ENCODE measurements at regions not wholly inside any gene's neighbourhood (a gene's known extent, or its start where the extent isn't known, plus 50 kb on each side); places are given as distances from the start of the nearest gene placed in this dataset.
"Not testable (repeated sequence)": the region's sequence is repeated elsewhere in the genome, so short reads cannot be mapped to it uniquely, and the experiment has no call there.

DNA sequence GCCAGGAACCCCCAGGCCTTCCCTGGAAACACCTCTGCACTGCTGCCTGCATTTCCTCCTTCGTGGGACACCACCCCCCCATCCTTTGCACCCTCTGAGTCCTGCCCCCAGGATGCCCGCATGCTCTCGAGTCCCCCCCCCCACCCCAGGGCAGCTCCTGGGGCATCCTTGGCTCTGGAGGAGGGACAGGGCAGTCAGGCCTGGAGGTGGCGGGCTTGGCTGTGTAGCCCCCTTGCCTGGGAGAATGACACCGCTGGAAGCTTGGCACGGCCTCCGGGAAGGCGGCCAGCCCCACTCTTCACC is 98.9 kb upstream of the GSE1 start:
- no peak for DNase-seq (ENCODE audit: low spot score)

DNA sequence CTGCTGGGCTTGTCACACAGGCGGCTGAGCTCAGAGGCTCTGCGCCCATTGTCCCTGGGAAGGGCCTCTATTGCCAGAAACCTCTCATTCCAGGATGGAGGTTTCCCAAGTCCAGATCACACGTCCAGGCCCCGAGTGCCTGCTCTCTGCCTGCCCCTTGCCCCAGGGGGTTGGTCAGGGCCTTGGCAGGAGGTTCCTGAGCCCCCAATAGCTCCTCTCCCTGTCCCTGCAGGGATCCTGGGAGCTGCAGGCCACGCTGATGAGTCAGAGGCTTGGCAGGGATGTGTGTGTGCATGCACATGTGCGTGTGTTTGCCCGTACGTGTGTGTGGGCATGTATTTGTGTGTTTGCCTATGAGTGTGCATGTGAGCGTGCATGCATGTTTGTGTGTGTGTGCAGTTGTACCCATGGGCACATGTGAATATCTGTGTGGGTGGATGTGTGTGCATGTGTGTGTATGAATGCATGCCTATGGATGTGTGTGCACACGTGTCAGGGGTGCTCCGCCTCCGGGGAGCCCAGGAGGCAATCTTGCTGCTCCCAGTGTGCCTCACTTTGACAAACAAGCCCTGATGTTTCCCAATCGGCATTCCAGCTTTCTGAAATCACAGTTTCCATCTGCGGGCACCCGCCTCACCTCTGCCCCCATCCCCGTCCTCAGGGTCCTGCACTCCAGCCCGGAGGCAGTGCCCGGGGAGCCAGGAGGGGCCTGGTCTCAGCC is 98.4 kb upstream of the GSE1 start:
- DNase-seq (ENCODE audit: low spot score), result peak; percentile 83

DNA sequence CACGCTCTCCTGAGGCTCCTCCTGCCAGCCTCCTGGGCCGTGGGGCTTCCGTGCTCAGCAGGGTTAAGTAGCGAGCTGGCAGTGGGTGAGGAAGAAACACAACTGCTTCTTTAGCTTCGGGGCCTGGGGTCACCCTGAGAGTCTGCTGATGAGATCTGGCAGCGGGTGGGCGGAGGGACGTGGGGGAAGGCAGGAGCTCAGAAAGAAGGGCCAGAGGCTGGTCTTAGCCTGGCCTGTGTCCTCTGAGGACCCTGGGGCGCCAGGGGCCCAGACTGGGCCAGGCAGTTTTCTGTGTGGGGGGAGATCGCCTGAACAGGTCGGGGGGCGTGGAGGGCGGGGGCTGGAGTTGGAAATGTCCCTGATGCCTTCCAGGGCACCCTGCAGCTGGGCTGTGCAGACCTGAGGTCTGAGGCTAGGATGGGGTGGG is 97.8 kb upstream of the GSE1 start:
- DNase-seq (ENCODE audit: low spot score), result no peak

DNA sequence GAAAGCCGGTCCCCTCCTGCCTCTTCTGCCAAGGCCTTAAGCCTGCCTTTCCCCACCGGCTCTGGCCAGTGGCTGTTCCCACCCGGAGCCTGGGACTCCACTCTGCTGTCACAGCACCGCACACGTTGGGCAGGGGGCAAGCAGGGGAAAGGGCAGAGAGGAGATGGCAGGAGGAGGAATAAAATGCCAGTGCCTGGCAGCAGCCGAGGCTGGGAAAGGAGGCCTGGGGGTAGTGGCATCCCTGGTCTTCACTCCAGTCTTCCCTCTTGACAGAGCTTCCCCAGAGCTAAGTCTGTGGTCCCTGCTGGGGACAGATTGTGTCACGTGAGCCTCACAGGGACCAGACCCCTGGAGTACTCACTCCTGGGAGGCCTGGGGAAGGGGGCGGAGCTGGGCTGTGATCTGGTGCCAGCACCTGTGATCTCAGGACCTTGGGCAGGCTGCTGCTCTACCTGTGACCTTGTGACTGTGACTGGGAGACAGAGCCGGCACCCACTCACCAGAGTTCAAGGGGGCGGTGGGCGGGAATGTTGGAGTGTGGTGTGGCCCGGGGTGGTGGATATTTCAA is 97.2 kb upstream of the GSE1 start:
- DNase-seq (ENCODE audit: low spot score), result no peak

DNA sequence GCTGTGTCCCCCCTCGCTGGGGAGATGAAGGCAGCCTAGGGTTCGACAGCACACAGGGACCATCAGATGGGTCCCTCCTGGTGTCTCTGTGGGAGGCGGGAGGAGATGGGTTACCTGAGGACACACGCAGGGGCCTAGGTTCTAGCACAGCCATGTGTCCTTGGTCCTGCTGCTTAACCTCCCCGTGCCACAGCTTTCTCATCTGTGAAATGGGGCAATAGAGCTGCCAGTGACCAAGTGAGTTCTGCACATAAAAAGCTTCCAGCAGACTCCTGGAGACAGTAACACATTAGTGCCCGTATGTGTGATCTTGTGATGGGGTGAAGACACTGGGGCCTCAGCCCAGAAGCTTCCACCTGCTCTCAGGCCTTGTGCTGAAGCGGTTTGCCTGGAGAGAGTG is 96.0 kb upstream of the GSE1 start:
- DNase-seq (ENCODE audit: low spot score), result no peak

DNA sequence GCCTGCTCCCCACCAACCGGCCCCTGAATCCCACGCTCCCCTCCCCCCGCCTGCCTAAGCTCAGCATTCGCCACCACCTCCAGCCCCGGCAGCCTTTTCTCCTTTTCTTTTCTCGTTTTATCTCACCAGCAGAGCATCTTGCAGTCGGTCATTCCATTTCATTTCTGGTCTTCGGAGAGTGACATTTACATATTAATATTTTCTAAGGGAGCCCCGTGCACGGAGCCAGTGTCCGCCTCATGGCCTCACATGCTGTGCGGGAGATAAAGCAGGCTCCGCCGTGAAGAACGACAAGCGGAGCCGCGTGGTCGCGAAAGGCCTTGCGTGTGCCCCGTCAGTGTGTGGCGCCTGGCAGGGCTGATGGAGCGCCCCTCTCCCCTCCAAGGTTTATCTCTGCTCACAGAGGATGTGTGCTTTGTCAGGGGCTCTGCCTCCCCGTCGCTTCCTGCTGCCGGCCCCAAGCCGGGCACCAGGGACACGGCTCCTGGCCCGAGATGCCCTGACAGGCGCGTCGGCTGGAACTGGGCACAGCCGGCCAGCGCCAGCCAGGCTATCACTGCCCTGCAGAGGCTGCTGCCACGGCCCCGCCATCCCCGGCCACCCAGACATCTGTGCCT is 95.5 kb upstream of the GSE1 start:
- no peak for DNase-seq (ENCODE audit: low spot score)

DNA sequence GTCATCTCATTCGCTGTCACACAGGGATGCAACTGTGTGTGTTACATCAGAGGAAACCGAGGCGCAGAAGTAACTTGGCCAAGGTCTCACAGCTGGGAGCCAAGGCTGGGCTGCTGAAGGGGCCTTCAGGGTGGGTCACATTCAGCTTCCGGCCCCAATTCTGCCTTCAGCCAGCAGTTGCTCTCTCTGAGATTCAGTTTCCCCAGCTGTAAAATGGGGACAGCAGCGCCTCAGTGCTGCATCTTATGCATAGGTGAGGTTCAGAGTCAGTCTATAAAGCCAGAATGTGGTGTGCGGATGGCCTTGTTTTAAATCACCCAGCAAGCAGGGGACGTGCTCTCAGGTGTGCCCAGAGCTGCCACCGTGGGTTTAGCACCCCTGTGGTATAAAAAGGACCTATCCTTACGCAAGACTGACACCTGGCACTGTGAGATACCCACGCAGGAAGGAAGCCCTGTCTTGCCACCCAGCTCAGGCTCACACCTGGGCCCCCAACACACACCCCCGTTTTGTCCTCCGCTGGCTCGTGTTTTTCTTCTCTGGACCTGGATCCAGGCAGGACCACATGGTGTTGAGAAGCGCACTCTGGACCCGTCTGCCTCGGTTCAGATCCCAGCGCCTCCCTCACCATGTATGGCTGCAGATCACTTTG is 94.6 kb upstream of the GSE1 start:
- DNase-seq (ENCODE audit: low spot score), result no peak

DNA sequence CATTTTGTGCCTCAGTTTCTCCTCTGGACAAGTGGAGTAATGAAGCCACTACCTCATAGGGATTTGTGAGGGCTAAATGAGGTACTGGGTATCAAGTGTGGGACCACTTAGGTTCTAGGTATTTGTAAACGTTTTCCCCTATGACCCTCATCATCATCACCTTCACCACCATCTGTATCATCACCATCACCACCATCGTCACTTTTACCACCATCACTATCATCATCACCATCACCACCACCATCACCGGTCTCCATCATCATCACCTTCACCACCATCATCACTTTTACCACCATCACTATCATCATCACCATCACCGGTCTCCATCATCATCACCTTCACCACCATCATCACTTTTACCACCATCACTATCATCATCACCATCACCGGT is 94.1 kb upstream of the GSE1 start:
- not testable (repeated sequence) for DNase-seq (ENCODE audit: low spot score)

DNA sequence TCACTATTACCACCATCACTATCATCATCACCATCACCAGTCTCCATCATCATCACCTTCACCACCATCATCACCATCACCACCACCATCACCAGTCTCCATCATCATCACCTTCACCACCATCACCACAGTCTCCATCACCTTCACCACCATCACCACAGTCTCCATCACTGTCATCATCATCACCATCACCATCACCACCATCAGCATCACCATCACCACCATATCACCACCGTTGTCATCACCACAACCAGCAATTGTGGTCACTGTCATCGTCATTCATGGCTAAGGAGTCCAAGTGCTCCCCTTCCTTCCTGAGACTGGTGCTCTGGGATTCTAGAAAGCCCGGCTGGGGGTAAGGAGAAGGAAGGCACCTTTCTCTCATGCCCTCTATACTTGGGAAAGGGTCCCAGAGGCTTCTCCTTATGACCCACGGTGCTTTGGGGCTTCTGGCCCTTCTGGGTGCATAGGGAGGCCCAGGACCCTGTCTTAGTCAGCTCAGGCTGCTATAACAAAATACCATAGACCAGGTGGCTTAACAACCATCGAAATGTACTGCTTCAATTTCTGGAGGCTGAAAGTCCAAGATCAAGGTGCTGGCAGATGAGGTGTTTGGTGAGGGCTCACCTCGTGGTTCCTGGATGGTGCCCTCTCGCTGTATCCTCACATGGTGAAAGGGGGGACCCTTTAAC is 93.4 kb upstream of the GSE1 start:
- no peak for DNase-seq (ENCODE audit: low spot score)

DNA sequence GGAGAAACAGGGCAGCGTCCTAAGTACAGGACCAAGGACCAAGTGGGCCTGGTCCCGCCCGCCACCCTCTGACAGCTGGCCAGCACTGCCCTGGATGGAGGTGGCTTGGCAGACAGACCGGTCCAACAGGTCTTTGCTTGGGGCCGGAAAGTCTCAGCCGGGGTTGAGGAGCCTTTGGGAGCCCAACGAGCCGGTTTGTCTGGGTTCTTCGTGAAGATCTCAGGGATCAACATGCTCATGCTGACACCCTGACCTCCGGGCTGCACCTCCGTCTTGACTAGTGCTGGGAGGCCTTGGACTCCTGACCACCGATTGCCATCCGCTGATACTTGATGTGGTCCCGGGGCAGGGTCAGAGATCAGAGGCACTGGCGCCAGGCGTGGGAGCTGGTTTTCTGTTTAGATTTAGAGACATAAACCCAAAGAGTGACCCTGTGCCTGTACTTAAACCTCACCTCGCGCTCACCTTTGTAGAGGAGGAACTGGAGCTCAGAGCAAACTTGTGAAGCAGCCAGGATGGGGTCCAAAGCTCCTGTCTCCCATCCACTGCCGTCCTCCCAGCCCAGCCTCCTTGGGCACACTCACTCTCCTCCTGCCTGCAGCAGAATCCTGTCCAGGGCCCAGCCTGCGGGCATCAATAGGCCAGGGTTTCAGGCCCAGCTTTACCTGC is 92.1 kb upstream of the GSE1 start:
- DNase-seq (ENCODE audit: low spot score), result no peak

DNA sequence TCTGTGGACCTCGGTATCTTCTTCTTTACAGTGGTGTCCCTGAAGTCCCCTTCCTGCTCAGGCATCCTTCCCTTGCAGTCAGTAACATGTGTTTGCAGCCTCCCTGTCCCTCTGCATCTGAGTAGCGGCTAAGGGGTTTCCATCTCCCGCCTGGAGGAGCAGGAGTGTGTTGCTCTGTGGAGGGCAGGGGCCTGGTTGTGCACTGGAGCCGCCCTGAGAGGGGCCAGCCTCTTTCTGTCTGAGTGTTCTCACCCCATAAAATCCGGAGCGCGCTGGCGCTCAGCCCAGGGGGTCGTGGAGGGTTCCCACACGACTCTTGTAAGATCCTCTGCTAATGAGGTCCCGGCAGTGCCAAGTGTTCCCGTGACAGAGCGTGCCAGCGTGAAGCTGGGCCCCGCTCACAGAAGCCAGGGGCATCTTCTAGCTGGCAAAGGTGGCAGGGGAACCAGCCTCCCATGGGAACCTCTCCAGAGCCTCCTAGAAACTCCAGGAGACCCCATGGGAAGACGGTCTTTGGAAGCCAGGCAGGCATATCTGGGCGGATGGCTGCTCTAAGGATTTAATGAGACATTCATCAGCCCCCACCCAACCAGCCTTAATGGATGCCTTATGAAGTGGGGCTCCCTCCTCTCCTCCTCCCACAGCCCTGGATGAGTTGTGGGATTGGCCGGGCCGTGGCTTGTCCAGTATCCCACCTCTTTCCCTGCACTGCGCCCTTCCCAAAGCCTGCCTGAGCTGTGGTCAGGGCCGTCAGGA is 91.4 kb upstream of the GSE1 start:
- DNase-seq (ENCODE audit: low spot score), result no peak

DNA sequence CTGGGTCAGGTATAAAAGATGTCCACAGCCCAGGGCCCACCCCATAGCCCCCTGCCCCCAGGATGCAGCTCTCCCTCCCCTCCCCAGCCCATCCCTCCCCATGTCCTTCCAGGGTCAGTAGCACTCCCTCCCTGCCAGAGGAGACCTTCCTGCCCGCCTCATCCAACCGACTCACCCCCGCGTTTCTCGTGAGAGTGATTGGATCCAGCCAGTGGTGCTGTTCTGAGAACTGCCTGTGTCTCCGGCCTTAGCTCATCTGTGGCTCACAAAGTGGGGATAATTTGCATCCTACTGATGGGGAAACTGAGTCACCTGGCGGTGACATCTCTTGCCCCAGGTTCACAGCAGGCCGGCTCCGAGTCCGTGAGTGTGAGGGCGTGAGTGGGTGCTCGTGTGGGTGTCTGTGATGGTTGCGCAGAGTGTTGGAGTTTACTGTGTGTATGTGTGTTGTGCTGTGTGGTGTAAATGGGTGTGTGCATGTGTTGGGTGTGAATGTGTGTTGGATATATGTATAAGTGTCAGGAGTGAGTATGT is 90.7 kb upstream of the GSE1 start:
- no peak for DNase-seq (ENCODE audit: low spot score)

DNA sequence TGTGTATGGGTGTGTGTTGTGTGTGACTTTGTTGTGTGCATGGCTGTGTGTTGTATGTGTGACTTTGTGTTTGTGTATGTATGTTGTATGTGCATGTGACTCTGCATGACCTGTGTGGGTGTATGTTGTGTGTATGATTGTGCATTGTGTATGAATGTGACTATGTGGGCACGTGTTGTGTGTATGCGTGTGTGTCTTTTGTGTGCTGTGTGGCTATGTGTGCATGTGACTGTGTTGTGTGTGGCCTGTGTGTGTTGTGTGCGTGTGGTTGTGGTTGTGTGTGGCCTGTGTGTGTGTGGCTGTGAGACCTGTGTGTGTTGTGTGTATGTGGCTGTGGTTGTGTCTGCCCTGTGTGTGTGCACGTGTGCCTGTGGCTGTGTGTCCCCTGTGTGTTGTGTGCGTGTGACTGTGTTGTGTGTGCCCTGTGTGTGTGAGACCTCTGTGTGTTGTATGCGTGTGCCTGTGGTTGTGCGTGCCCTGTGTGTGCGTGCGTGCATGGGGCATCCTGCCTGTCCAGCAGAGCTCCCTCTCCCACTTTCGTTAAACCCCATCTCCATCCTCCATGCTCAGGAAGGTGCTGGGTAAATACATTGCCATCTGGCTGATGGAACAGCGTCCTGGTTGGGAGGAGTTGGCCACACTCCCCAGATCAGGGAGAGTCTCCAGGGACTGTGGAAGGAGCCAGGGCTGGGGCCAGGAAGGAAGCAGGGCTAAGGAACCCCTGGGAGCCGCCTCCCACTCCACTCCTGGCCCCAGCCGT is 90.1 kb upstream of the GSE1 start:
- peak; percentile 68 for DNase-seq (ENCODE audit: low spot score)

DNA sequence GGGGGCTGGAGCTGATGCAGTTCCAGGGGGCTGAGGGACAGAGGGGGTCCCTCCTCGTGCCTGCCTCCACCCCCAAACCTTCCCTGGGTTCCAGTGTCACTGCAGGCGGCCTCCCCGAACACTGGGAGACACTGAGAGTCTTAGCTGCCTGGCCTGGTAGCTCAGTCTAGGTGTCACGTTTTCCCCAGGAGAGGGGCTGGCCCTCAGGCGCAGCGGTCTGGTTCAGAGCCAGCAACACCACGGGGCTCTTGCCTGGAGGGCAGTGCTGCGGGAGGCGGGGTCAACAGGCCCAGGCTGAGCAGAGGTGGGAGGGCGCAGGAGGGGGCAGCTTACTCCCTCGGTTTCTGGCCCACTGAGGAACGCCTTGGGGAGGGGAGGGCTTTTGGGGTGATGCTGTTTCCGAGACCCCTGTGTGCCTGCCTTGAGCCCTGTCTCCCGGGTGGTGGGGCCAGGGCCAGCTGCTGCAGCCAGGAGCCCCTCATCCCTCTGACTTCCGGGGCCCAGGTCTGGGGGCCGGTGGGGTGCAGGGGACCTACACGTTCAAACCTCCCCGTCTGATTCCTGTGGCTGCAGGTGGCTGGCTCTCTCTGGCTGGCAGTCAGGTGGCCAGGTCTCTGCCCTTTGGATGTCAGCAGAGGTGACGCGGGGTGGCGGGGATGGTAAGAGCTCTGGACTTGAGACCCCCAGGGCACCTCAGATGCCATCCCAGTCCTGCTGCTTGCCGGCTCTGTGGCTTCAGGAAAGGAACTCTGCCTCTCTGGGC is 89.3 kb upstream of the GSE1 start:
- peak; percentile 78 for DNase-seq (ENCODE audit: low spot score)

DNA sequence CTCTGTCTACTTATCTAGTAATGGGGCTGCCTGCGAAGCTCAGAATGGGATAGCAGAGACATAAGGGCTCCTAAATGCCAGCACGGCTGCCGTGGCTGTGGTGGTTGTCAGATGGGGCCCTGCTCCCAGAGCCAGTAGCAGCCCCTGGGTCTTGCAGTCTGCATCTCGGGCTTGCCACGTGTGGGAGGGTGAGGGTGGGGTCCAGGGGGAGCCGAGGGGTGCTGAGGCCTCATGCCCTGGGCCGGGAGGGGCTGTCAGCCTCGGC is 88.8 kb upstream of the GSE1 start:
- no peak for DNase-seq (ENCODE audit: low spot score)

DNA sequence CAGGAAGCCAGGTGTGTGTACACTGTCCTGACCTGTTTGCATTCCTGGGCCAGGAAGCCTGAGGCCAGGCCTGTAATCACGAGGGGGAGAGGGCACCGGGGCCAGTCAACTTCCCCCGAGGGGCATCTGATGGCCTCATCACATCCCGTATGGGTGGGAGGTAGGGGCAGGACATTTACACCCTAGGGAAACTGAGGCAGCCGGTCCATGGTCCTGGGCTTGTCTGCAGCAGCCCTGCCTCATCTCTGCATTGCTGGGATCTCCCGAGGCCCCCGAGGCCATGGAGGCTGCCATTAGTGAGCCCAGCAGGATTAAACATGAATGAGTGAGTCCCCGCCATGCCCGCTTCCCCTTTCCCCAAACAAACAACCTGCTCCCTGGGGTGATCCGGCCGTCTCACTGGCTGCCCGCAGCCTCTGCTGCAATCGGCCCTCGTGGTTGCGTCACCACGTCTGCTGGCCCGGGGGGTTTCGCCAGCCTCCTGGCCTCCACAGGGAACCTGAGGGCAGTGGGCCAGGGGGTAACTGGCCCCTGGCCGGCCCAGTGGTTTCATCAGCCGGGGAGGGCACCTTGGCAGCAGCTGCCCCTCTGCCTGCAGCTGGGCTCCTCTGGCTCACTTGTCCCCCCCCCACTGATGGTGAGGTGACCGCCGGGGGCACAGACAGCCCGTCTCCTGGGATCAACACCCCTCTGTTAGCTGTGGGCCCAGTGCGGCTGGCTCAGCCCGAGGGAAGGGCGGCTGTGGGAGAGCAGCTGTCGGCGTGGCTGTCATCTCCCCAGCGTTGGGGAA is 88.3 kb upstream of the GSE1 start:
- DNase-seq (ENCODE audit: low spot score), result peak; percentile 49

DNA sequence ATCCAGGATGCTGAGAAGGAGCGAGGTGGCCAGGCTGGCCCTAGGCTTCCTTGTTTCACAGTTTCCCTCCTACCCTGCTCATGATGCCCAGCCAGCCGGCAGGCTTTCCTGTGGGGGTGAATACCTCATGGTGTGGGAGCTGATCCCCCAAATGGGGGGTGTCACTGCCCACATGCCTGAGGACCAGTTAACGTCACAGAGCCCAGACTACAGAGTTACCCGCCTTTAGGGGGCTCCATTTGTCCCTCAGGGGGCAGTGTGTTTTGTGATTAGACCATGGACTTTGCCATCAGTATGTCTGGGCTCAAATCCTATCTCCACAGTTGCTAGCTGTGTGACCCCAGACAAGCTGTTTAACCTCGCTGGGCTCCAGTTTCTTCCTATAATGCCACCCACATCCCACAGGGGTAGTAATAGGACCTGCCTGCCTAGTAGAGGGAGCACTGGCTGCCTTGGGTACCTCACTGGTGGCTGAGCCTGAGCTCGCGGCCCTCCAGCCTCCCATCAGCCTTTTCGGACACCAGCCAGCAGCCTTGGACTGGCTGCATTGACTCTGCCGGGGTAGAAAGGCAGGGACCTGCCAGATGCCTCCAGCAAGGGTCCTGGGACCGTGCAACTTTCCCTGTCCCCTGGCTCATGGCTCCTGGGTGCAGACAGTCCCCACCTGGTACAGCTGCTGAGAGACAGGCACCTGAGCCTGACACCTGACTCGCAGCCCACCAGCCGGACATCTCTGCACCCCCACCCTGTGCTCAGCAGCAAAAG is 87.5 kb upstream of the GSE1 start:
- no peak for DNase-seq (ENCODE audit: low spot score)
